ENCODE measurements at regions not wholly inside any gene's neighbourhood (a gene's known extent, or its start where the extent isn't known, plus 50 kb on each side); places are given as distances from the start of the nearest gene placed in this dataset.
"Not testable (repeated sequence)": the region's sequence is repeated elsewhere in the genome, so short reads cannot be mapped to it uniquely, and the experiment has no call there.

DNA sequence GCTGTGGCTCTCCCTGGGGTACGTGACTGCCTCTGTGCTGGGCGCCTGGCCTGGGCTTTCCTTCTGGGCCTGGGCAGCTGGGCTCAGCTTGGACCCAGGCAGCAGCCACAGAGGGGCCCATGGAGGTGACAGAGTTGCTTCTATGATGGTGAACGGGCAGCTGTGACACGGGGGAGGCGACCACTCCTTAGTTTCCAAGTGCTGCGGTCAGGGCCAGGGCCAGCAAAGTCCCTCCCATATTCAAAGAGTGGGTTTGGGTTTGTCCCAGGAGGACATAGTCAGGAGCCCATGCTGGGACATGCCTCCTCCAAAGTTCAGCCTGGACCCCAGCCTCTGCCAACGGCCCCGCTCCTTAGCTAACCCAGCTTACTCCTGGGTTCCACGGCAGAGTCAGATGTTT is 524.7 kb downstream of the GOLGA6L6 start:
- TF ChIP-seq CTCF (IDR thresholded peaks at IDR 0.05); EZH2 (IDR thresholded peaks at IDR 0.05; ENCODE audit: borderline replicate concordance, insufficient read depth, low read depth, low read length, poor library complexity, severe bottlenecking): not testable (repeated sequence)
